Liver (tissue), 3 donors: ENCODE measurements at regions not wholly inside any gene's neighbourhood (a gene's known extent, or its start where the extent isn't known, plus 50 kb on each side); places are given as distances from the start of the nearest gene placed in this dataset.

Source experiments
- EGR1 ChIP-seq, 2 donors: IDR thresholded peaks; 2 replicates each; pipeline ENCODE4 v1.6.1; 2016 to 2018; ENCODE audit warnings: antibody characterized with exemption in 2 of 2, low read depth in 2 of 2
- FOXA1 ChIP-seq: IDR thresholded peaks from 2 replicates; pipeline ENCODE4 v1.6.1; 2016; ENCODE audit warnings: antibody characterized with exemption
- GABPA ChIP-seq, 2 donors: IDR thresholded peaks in 1 of 2; conservative IDR thresholded peaks in 1 of 2; 2 replicates each; pipeline ENCODE4 v1.6.1; 2016; ENCODE audit warnings: antibody characterized with exemption in 2 of 2, mild to moderate bottlenecking in 1 of 2, moderate library complexity in 1 of 2
- JUND ChIP-seq, 2 donors: IDR thresholded peaks; 2 replicates each; pipeline ENCODE4 v1.6.1; 2016; ENCODE audit warnings: antibody characterized with exemption in 2 of 2
- RAD21 ChIP-seq, 2 donors: IDR thresholded peaks; 2 replicates each; pipeline ENCODE4 v1.6.1; 2016; ENCODE audit warnings: antibody characterized with exemption in 2 of 2, mild to moderate bottlenecking in 2 of 2
- SP1 ChIP-seq: IDR thresholded peaks from 2 replicates; pipeline ENCODE4 v1.6.1; 2018; ENCODE audit warnings: antibody characterized with exemption, mild to moderate bottlenecking
- TAF1 ChIP-seq: conservative IDR thresholded peaks from 2 replicates; pipeline ENCODE4 v1.6.1; 2016; ENCODE audit warnings: antibody characterized with exemption, mild to moderate bottlenecking
- YY1 ChIP-seq: IDR thresholded peaks from 2 replicates; pipeline ENCODE4 v1.6.1; 2016; ENCODE audit warnings: antibody characterized with exemption, mild to moderate bottlenecking
- TF ChIP-seq, protein P1 (sequence below): fragments of 150-350 bp; IDR thresholded peaks from 2 replicates; pipeline ENCODE4 v1.5.1; 2017; ENCODE audit warnings: improper control_type of control experiment, low read depth, low read length; ENCODE audit not compliant: missing input control
- TF ChIP-seq, protein P2 (sequence below): IDR thresholded peaks from 2 replicates; pipeline ENCODE4 v1.6.1; 2016; ENCODE audit warnings: antibody characterized with exemption, mild to moderate bottlenecking
- TF ChIP-seq, protein P3 (sequence below): IDR thresholded peaks from 2 replicates; pipeline ENCODE4 v1.6.1; 2016; ENCODE audit warnings: antibody characterized with exemption
- donor health status: healthy.
- donor health status: healthy.

DNA sequence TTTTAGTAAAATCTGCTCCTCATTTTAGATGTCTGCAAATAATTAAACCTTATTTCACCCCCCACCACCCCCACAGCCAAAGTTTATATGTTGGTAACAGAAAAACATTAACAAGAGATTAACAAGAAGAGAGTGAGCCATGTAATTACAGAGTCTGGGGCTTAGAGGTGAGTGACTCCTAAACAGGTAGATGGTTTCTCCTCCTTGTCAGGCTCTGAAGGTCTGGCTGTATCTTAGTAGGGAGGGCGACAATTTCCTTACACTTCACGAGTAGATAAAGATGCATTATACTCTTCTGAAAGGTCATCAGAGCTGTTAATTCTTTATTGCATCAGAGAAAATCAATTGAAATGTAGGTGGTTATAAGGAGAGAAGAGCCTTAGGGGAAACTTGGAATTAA lies 171.8 kb upstream of the ANKRD50 start:
- no peak for TF ChIP-seq RAD21 (IDR thresholded peaks at IDR 0.05)
- TF ChIP-seq, protein P1, sequence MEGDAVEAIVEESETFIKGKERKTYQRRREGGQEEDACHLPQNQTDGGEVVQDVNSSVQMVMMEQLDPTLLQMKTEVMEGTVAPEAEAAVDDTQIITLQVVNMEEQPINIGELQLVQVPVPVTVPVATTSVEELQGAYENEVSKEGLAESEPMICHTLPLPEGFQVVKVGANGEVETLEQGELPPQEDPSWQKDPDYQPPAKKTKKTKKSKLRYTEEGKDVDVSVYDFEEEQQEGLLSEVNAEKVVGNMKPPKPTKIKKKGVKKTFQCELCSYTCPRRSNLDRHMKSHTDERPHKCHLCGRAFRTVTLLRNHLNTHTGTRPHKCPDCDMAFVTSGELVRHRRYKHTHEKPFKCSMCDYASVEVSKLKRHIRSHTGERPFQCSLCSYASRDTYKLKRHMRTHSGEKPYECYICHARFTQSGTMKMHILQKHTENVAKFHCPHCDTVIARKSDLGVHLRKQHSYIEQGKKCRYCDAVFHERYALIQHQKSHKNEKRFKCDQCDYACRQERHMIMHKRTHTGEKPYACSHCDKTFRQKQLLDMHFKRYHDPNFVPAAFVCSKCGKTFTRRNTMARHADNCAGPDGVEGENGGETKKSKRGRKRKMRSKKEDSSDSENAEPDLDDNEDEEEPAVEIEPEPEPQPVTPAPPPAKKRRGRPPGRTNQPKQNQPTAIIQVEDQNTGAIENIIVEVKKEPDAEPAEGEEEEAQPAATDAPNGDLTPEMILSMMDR, result no peak
- TF ChIP-seq, protein P2, sequence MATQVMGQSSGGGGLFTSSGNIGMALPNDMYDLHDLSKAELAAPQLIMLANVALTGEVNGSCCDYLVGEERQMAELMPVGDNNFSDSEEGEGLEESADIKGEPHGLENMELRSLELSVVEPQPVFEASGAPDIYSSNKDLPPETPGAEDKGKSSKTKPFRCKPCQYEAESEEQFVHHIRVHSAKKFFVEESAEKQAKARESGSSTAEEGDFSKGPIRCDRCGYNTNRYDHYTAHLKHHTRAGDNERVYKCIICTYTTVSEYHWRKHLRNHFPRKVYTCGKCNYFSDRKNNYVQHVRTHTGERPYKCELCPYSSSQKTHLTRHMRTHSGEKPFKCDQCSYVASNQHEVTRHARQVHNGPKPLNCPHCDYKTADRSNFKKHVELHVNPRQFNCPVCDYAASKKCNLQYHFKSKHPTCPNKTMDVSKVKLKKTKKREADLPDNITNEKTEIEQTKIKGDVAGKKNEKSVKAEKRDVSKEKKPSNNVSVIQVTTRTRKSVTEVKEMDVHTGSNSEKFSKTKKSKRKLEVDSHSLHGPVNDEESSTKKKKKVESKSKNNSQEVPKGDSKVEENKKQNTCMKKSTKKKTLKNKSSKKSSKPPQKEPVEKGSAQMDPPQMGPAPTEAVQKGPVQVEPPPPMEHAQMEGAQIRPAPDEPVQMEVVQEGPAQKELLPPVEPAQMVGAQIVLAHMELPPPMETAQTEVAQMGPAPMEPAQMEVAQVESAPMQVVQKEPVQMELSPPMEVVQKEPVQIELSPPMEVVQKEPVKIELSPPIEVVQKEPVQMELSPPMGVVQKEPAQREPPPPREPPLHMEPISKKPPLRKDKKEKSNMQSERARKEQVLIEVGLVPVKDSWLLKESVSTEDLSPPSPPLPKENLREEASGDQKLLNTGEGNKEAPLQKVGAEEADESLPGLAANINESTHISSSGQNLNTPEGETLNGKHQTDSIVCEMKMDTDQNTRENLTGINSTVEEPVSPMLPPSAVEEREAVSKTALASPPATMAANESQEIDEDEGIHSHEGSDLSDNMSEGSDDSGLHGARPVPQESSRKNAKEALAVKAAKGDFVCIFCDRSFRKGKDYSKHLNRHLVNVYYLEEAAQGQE, result no peak
- no peak for TF ChIP-seq SP1
- no peak for TF ChIP-seq JUND (IDR thresholded peaks at IDR 0.05)
- no peak for TF ChIP-seq EGR1 (IDR thresholded peaks at IDR 0.05; ENCODE audit: low read depth in 2 of 2)
- TF ChIP-seq TAF1, result no peak
- TF ChIP-seq GABPA (IDR thresholded peaks at IDR 0.05 in 1 of 2, conservative IDR thresholded peaks at IDR 0.05 in 1 of 2), result no peak
- TF ChIP-seq FOXA1, result no peak
- TF ChIP-seq, protein P3, sequence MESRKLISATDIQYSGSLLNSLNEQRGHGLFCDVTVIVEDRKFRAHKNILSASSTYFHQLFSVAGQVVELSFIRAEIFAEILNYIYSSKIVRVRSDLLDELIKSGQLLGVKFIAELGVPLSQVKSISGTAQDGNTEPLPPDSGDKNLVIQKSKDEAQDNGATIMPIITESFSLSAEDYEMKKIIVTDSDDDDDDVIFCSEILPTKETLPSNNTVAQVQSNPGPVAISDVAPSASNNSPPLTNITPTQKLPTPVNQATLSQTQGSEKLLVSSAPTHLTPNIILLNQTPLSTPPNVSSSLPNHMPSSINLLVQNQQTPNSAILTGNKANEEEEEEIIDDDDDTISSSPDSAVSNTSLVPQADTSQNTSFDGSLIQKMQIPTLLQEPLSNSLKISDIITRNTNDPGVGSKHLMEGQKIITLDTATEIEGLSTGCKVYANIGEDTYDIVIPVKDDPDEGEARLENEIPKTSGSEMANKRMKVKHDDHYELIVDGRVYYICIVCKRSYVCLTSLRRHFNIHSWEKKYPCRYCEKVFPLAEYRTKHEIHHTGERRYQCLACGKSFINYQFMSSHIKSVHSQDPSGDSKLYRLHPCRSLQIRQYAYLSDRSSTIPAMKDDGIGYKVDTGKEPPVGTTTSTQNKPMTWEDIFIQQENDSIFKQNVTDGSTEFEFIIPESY, result no peak
- no peak for TF ChIP-seq YY1
